ENCODE measurements at regions not wholly inside any gene's neighbourhood (a gene's known extent, or its start where the extent isn't known, plus 50 kb on each side); places are given as distances from the start of the nearest gene placed in this dataset.

GRCh38 chr5:44252545-44252944 is 136.7 kb downstream of the FGF10 start:
- Mint-ChIP-seq H3K4me3 (no peak overlapping the region), H3K27me3 (no peaks in the 10 kb centered on the region), H3K36me3 (no peaks in the 10 kb centered on the region), H3K9me3 (peaks cover 1% of the 10 kb centered on the region), H3K4me1 (no peaks in the 10 kb centered on the region), H3K27ac (no peak overlapping the region)
- no peak for DNase-seq

GRCh38 chr5:44246986-44247385 is 142.2 kb downstream of the FGF10 start:
- Mint-ChIP-seq H3K27me3 (no peaks in the 10 kb centered on the region), H3K9me3 (peaks cover 4% of the 10 kb centered on the region), H3K27ac (no peak overlapping the region), H3K36me3 (no peaks in the 10 kb centered on the region), H3K4me1 (no peaks in the 10 kb centered on the region), H3K4me3 (no peak overlapping the region)
- no peak for DNase-seq

GRCh38 chr5:44245935-44246334 is 143.3 kb downstream of the FGF10 start:
- Mint-ChIP-seq H3K27ac (no peak overlapping the region), H3K4me3 (no peak overlapping the region), H3K27me3 (no peaks in the 10 kb centered on the region), H3K4me1 (no peaks in the 10 kb centered on the region), H3K36me3 (no peaks in the 10 kb centered on the region), H3K9me3 (peaks cover 4% of the 10 kb centered on the region)
- DNase-seq: no peak

GRCh38 chr5:44242791-44243190 is 146.4 kb downstream of the FGF10 start:
- Mint-ChIP-seq H3K4me3 (no peak overlapping the region), H3K27me3 (no peaks in the 10 kb centered on the region), H3K4me1 (no peaks in the 10 kb centered on the region), H3K9me3 (peaks cover 4% of the 10 kb centered on the region), H3K36me3 (no peaks in the 10 kb centered on the region), H3K27ac (no peak overlapping the region)
- DNase-seq: no peak

- Mint-ChIP-seq H3K27ac (no peak overlapping the region), H3K27me3 (no peaks in the 10 kb centered on the region), H3K9me3 (peaks cover 2% of the 10 kb centered on the region), H3K4me1 (no peaks in the 10 kb centered on the region), H3K4me3 (no peak overlapping the region), H3K36me3 (no peaks in the 10 kb centered on the region)
- no peak for DNase-seq
These were observed 153.2 kb downstream of the FGF10 start for GRCh38 chr5:44236040-44236439.

- H3K27me3 Mint-ChIP-seq: no peaks in the 10 kb centered on the region
- H3K9me3 Mint-ChIP-seq: no peaks in the 10 kb centered on the region
- no peaks in the 10 kb centered on the region for H3K36me3 Mint-ChIP-seq
- no peak overlapping the region for H3K4me3 Mint-ChIP-seq
- H3K27ac Mint-ChIP-seq: no peak overlapping the region
- DNase-seq: no peak
- H3K4me1 Mint-ChIP-seq: no peaks in the 10 kb centered on the region
These were observed 155.5 kb downstream of the FGF10 start for GRCh38 chr5:44233691-44234090.

- DNase-seq: no peak
- Mint-ChIP-seq H3K27ac (no peak overlapping the region), H3K27me3 (no peaks in the 10 kb centered on the region), H3K9me3 (peaks cover 3% of the 10 kb centered on the region), H3K4me3 (no peak overlapping the region), H3K4me1 (no peaks in the 10 kb centered on the region), H3K36me3 (no peaks in the 10 kb centered on the region)
These were observed 163.7 kb downstream of the FGF10 start for GRCh38 chr5:44225231-44226160.

- no peaks in the 10 kb centered on the region for H3K27me3 Mint-ChIP-seq
- no peaks in the 10 kb centered on the region for H3K36me3 Mint-ChIP-seq
- H3K4me1 Mint-ChIP-seq: no peaks in the 10 kb centered on the region
- no peak for DNase-seq
- peaks cover 8% of the 10 kb centered on the region for H3K9me3 Mint-ChIP-seq
- no peak overlapping the region for H3K27ac Mint-ChIP-seq
- no peak overlapping the region for H3K4me3 Mint-ChIP-seq
These were observed 189.8 kb downstream of the FGF10 start for GRCh38 chr5:44199408-44199807.

- H3K9me3 Mint-ChIP-seq: peaks cover 5% of the 10 kb centered on the region
- H3K27me3 Mint-ChIP-seq: no peaks in the 10 kb centered on the region
- no peak overlapping the region for H3K27ac Mint-ChIP-seq
- H3K36me3 Mint-ChIP-seq: no peaks in the 10 kb centered on the region
- H3K4me3 Mint-ChIP-seq: no peak overlapping the region
- no peaks in the 10 kb centered on the region for H3K4me1 Mint-ChIP-seq
- DNase-seq: no peak
These were observed 200.0 kb downstream of the FGF10 start for GRCh38 chr5:44189255-44189654.

GRCh38 chr5:44187973-44188372 is 201.2 kb downstream of the FGF10 start:
- Mint-ChIP-seq H3K27me3 (no peaks in the 10 kb centered on the region), H3K27ac (no peak overlapping the region), H3K4me3 (no peak overlapping the region), H3K36me3 (no peaks in the 10 kb centered on the region), H3K4me1 (no peaks in the 10 kb centered on the region), H3K9me3 (peaks cover 2% of the 10 kb centered on the region)
- no peak for DNase-seq

- no peak overlapping the region for H3K4me3 Mint-ChIP-seq
- no peaks in the 10 kb centered on the region for H3K36me3 Mint-ChIP-seq
- H3K27me3 Mint-ChIP-seq: no peaks in the 10 kb centered on the region
- no peak overlapping the region for H3K27ac Mint-ChIP-seq
- DNase-seq: no peak
- peaks cover 12% of the 10 kb centered on the region for H3K9me3 Mint-ChIP-seq
- H3K4me1 Mint-ChIP-seq: no peaks in the 10 kb centered on the region
These were observed 205.5 kb downstream of the FGF10 start for GRCh38 chr5:44183753-44184152.

GRCh38 chr5:44183312-44183711 is 205.9 kb downstream of the FGF10 start:
- DNase-seq: no peak
- H3K27me3 Mint-ChIP-seq: no peaks in the 10 kb centered on the region
- H3K4me1 Mint-ChIP-seq: no peaks in the 10 kb centered on the region
- H3K4me3 Mint-ChIP-seq: no peak overlapping the region
- H3K36me3 Mint-ChIP-seq: no peaks in the 10 kb centered on the region
- H3K9me3 Mint-ChIP-seq: peaks cover 12% of the 10 kb centered on the region
- H3K27ac Mint-ChIP-seq: no peak overlapping the region

GRCh38 chr5:44178414-44178813 is 210.8 kb downstream of the FGF10 start:
- Mint-ChIP-seq H3K4me1 (no peaks in the 10 kb centered on the region), H3K9me3 (peaks cover 25% of the 10 kb centered on the region), H3K27ac (no peak overlapping the region), H3K36me3 (no peaks in the 10 kb centered on the region), H3K4me3 (no peak overlapping the region), H3K27me3 (no peaks in the 10 kb centered on the region)
- no peak for DNase-seq

- Mint-ChIP-seq H3K27me3 (no peaks in the 10 kb centered on the region), H3K9me3 (peaks cover 18% of the 10 kb centered on the region), H3K4me3 (no peak overlapping the region), H3K4me1 (no peaks in the 10 kb centered on the region), H3K27ac (no peak overlapping the region), H3K36me3 (no peaks in the 10 kb centered on the region)
- DNase-seq: no peak
These were observed 221.7 kb downstream of the FGF10 start for GRCh38 chr5:44167540-44167939.

GRCh38 chr5:44160369-44160768 is 228.9 kb downstream of the FGF10 start:
- Mint-ChIP-seq H3K36me3 (no peaks in the 10 kb centered on the region), H3K9me3 (peaks cover 7% of the 10 kb centered on the region), H3K4me1 (no peaks in the 10 kb centered on the region), H3K27ac (no peak overlapping the region), H3K27me3 (no peaks in the 10 kb centered on the region), H3K4me3 (no peak overlapping the region)
- no peak for DNase-seq

- Mint-ChIP-seq H3K9me3 (peaks cover 8% of the 10 kb centered on the region), H3K36me3 (no peaks in the 10 kb centered on the region), H3K27me3 (no peaks in the 10 kb centered on the region), H3K27ac (no peak overlapping the region), H3K4me3 (no peak overlapping the region), H3K4me1 (no peaks in the 10 kb centered on the region)
- no peak for DNase-seq
These were observed 239.0 kb downstream of the FGF10 start for GRCh38 chr5:44150075-44150723.

All from activated naive CD8-positive, alpha-beta T cell treated with anti-CD3 and anti-CD28 coated beads for 36 hours (primary cell).